WTC11 (cell line): ENCODE measurements at regions not wholly inside any gene's neighbourhood (a gene's known extent, or its start where the extent isn't known, plus 50 kb on each side); places are given as distances from the start of the nearest gene placed in this dataset.

Experiments used
- ATAC-seq: fragments of 200-7000 bp; cut with Tn5 transposase; 2 replicates; pipeline ENCODE4 v1.10.0; 2021; ENCODE audit warnings: mild to moderate bottlenecking, moderate library complexity
- CTCF ChIA-PET: fragments of 300-600 bp; sonication (Branson Sonifier 250); formaldehyde crosslinking; loops from one replicate; lab custom pipeline; 2021; ENCODE audit warnings: antibody characterized with exemption; lab: Charles Lee
- POLR2A ChIA-PET: fragments of 350-600 bp; sonication (Branson Sonifier 250); formaldehyde crosslinking; loops from one replicate; lab custom pipeline; 2021; ENCODE audit warnings: antibody characterized with exemption; lab: Charles Lee
- DNase-seq: peaks from one replicate; pipeline ENCODE4 v3.0.0; 2021; ENCODE audit warnings: low spot score
- H3K27ac Mint-ChIP-seq: 2 replicates; pipeline ENCODE4 v1.8.0; 2021; ENCODE audit warnings: mixed read lengths
- H3K27me3 Mint-ChIP-seq: 2 replicates; pipeline ENCODE4 v1.8.0; 2021; ENCODE audit warnings: low read depth, mild to moderate bottlenecking, moderate library complexity, mixed read lengths
- H3K36me3 Mint-ChIP-seq: 2 replicates; pipeline ENCODE4 v1.8.0; 2021; ENCODE audit warnings: mixed read lengths
- H3K4me1 Mint-ChIP-seq: 2 replicates; pipeline ENCODE4 v1.8.0; 2022; ENCODE audit warnings: mixed read lengths
- H3K4me3 Mint-ChIP-seq: 2 replicates; pipeline ENCODE4 v1.8.0; 2021; ENCODE audit warnings: mild to moderate bottlenecking, moderate library complexity, mixed read lengths
- H3K9me3 Mint-ChIP-seq: 2 replicates; pipeline ENCODE4 v1.8.0; 2021; ENCODE audit warnings: mixed read lengths
- ATF1 ChIP-seq: sonication (generic); formaldehyde crosslinking; IDR thresholded peaks from 2 replicates; pipeline ENCODE4 v1.8.1; 2023; ENCODE audit warnings: mild to moderate bottlenecking, moderate library complexity, missing genetic modification reagents
- ELF4 ChIP-seq: sonication (generic); formaldehyde crosslinking; IDR thresholded peaks from 2 replicates; pipeline ENCODE4 v1.8.1; 2022; ENCODE audit warnings: low read depth, mild to moderate bottlenecking, moderate library complexity, missing genetic modification reagents
- EMX1 ChIP-seq: fragments of 250-450 bp; sonication (Bioruptor Pico); IDR thresholded peaks from 2 replicates; pipeline ENCODE4 v1.8.0; 2021; ENCODE audit warnings: mild to moderate bottlenecking
- FOXP4 ChIP-seq: sonication (generic); formaldehyde crosslinking; IDR thresholded peaks from 2 replicates; pipeline ENCODE4 v1.8.0; 2022; ENCODE audit warnings: mild to moderate bottlenecking, missing genetic modification reagents
- HMGA2 ChIP-seq: fragments of 250-450 bp; sonication (Bioruptor Pico); IDR thresholded peaks from 2 replicates; pipeline ENCODE4 v1.4.0; 2021; ENCODE audit warnings: mild to moderate bottlenecking, moderate library complexity
- IRF2 ChIP-seq: sonication (generic); formaldehyde crosslinking; IDR thresholded peaks from 2 replicates; pipeline ENCODE4 v1.8.0; 2022; ENCODE audit warnings: low read depth, missing genetic modification reagents, borderline replicate concordance
- JUN ChIP-seq: sonication (generic); formaldehyde crosslinking; IDR thresholded peaks from 2 replicates; pipeline ENCODE4 v1.8.0; 2023; ENCODE audit warnings: mild to moderate bottlenecking, missing genetic modification reagents
- NFE2L1 ChIP-seq: sonication (generic); formaldehyde crosslinking; IDR thresholded peaks from 2 replicates; pipeline ENCODE4 v1.8.1; 2023; ENCODE audit warnings: missing genetic modification reagents
- NR1H2 ChIP-seq: sonication (generic); formaldehyde crosslinking; IDR thresholded peaks from 2 replicates; pipeline ENCODE4 v1.9.0; 2021; ENCODE audit warnings: mild to moderate bottlenecking, moderate library complexity, missing genetic modification reagents
- PREB ChIP-seq: sonication (generic); formaldehyde crosslinking; IDR thresholded peaks from 2 replicates; pipeline ENCODE4 v1.8.1; 2022; ENCODE audit warnings: mild to moderate bottlenecking, missing genetic modification reagents, moderate library complexity, borderline replicate concordance
- RORB ChIP-seq: fragments of 250-450 bp; sonication (Bioruptor Pico); IDR thresholded peaks from 2 replicates; pipeline ENCODE4 v1.9.0; 2021; ENCODE audit warnings: mild to moderate bottlenecking
- SOX15 ChIP-seq: fragments of 250-450 bp; sonication (Bioruptor Pico); IDR thresholded peaks from 2 replicates; pipeline ENCODE4 v1.9.0; 2021; ENCODE audit warnings: mild to moderate bottlenecking
- TEAD4 ChIP-seq: sonication (generic); formaldehyde crosslinking; IDR thresholded peaks from 2 replicates; pipeline ENCODE4 v1.8.0; 2022; ENCODE audit warnings: mild to moderate bottlenecking, missing genetic modification reagents
- TP53 ChIP-seq: sonication (generic); formaldehyde crosslinking; IDR thresholded peaks from 2 replicates; pipeline ENCODE4 v1.8.1; 2023; ENCODE audit warnings: mild to moderate bottlenecking, missing genetic modification reagents
- ZNF121 ChIP-seq: sonication (generic); formaldehyde crosslinking; IDR thresholded peaks from 2 replicates; pipeline ENCODE4 v1.8.0; 2023; ENCODE audit warnings: missing genetic modification reagents
- ZNF219 ChIP-seq: sonication (generic); formaldehyde crosslinking; IDR thresholded peaks from 2 replicates; pipeline ENCODE4 v1.8.0; 2023; ENCODE audit warnings: missing genetic modification reagents, mild to moderate bottlenecking, borderline replicate concordance
- ZNF317 ChIP-seq: sonication (generic); formaldehyde crosslinking; IDR thresholded peaks from 2 replicates; pipeline ENCODE4 v1.8.1; 2023; ENCODE audit warnings: low read depth, mild to moderate bottlenecking, moderate library complexity, missing genetic modification reagents, borderline replicate concordance
- ZNF396 ChIP-seq: fragments of 250-450 bp; sonication (Bioruptor Pico); IDR thresholded peaks from 2 replicates; pipeline ENCODE4 v1.8.0; 2021; ENCODE audit warnings: mild to moderate bottlenecking, moderate library complexity, borderline replicate concordance
- ZNF425 ChIP-seq: fragments of 250-450 bp; sonication (Bioruptor Pico); conservative IDR thresholded peaks from 2 replicates; pipeline ENCODE4 v1.9.0; 2021; ENCODE audit warnings: mild to moderate bottlenecking
- ZNF532 ChIP-seq: fragments of 250-450 bp; sonication (Bioruptor Pico); IDR thresholded peaks from 2 replicates; pipeline ENCODE4 v1.9.0; 2021; ENCODE audit warnings: mild to moderate bottlenecking, borderline replicate concordance
- TF ChIP-seq, protein P1 (sequence below): sonication (generic); formaldehyde crosslinking; IDR thresholded peaks from 2 replicates; pipeline ENCODE4 v1.8.1; 2022; ENCODE audit warnings: missing genetic modification reagents, borderline replicate concordance
- TF ChIP-seq, protein P2 (sequence below): sonication (generic); formaldehyde crosslinking; IDR thresholded peaks from 2 replicates; pipeline ENCODE4 v1.8.0; 2022; ENCODE audit warnings: mild to moderate bottlenecking, missing genetic modification reagents
- TF ChIP-seq, protein P3 (sequence below): fragments of 200-600 bp; IDR thresholded peaks from 2 replicates; pipeline ENCODE4 v1.8.0; 2022; ENCODE audit warnings: antibody characterized with exemption

GRCh38 chr7:16193631-16194030 is 227.7 kb downstream of the CRPPA start (continued):
- no peak for TF ChIP-seq ZNF425 (CRISPR knock-in tag)
- TF ChIP-seq, protein P1, sequence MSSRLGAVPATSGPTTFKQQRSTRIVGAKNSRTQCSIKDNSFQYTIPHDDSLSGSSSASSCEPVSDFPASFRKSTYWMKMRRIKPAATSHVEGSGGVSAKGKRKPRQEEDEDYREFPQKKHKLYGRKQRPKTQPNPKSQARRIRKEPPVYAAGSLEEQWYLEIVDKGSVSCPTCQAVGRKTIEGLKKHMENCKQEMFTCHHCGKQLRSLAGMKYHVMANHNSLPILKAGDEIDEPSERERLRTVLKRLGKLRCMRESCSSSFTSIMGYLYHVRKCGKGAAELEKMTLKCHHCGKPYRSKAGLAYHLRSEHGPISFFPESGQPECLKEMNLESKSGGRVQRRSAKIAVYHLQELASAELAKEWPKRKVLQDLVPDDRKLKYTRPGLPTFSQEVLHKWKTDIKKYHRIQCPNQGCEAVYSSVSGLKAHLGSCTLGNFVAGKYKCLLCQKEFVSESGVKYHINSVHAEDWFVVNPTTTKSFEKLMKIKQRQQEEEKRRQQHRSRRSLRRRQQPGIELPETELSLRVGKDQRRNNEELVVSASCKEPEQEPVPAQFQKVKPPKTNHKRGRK = no peak
- no peak for TF ChIP-seq HMGA2 (CRISPR knock-in tag)
- TF ChIP-seq ZNF219 (CRISPR knock-in tag) = no peak
- no peak for TF ChIP-seq ELF4 (CRISPR knock-in tag)
- TF ChIP-seq PREB (CRISPR knock-in tag) = no peak
- no peak for TF ChIP-seq SOX15 (CRISPR knock-in tag)
- TF ChIP-seq NR1H2 = no peak
- no peak for TF ChIP-seq IRF2 (CRISPR knock-in tag)
- no peak for TF ChIP-seq ZNF317 (CRISPR knock-in tag)
- TF ChIP-seq, protein P2, sequence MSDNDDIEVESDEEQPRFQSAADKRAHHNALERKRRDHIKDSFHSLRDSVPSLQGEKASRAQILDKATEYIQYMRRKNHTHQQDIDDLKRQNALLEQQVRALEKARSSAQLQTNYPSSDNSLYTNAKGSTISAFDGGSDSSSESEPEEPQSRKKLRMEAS (CRISPR knock-in tag) = no peak
- TF ChIP-seq ATF1 = no peak
- no peak for TF ChIP-seq NFE2L1
- no peak for TF ChIP-seq ZNF532

DNA sequence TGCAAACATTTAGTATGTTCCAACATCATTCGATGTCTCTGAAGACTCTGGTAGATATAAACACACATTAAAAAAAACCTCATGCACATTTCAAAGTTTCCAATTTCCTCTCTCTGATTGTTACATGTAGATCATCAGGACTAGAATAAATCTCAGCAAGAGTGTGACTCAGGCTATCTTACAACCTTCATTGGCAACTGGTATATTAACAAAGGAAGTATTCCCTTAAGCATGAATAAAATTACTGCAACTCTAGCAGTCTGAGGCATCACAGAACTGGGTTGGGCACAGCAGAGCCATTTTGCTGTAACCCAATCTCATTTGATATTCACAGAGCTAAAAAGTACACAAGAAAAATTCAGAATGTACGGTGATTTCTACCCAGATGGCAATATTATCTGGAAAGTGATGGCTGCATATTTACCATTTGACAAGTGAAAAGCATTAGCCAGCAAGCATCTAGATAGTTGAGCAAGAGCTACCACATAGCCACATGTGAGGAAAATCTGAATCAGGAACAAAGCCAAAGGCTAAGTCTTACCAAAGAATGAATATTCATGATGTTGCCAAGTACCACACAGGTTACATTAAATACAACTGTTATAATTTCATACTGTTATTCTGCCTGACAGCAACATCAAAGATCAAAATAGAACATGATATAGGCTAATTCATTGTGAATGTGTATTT is 232.2 kb downstream of the CRPPA start:
- Mint-ChIP-seq H3K4me3 (no peak overlapping the region), H3K27ac (no peak overlapping the region), H3K36me3 (no peaks in the 10 kb centered on the region), H3K4me1 (peaks cover 5% of the 10 kb centered on the region), H3K9me3 (0 out of 2 replicates have a peak, but pooled peaks cover 8% of the 10 kb centered on the region), H3K27me3 (no peaks in the 10 kb centered on the region)
- DNase-seq (no peak), ATAC-seq (no peak)
- POLR2A ChIA-PET = no interaction called here
- CTCF ChIA-PET = no interaction called here
- TF ChIP-seq ELF4 (CRISPR knock-in tag) = no peak
- no peak for TF ChIP-seq FOXP4 (CRISPR knock-in tag)
- TF ChIP-seq PREB (CRISPR knock-in tag) = no peak
- TF ChIP-seq, protein P3, sequence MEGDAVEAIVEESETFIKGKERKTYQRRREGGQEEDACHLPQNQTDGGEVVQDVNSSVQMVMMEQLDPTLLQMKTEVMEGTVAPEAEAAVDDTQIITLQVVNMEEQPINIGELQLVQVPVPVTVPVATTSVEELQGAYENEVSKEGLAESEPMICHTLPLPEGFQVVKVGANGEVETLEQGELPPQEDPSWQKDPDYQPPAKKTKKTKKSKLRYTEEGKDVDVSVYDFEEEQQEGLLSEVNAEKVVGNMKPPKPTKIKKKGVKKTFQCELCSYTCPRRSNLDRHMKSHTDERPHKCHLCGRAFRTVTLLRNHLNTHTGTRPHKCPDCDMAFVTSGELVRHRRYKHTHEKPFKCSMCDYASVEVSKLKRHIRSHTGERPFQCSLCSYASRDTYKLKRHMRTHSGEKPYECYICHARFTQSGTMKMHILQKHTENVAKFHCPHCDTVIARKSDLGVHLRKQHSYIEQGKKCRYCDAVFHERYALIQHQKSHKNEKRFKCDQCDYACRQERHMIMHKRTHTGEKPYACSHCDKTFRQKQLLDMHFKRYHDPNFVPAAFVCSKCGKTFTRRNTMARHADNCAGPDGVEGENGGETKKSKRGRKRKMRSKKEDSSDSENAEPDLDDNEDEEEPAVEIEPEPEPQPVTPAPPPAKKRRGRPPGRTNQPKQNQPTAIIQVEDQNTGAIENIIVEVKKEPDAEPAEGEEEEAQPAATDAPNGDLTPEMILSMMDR = no peak
- no peak for TF ChIP-seq TP53 (CRISPR knock-in tag)
- TF ChIP-seq EMX1 (CRISPR knock-in tag) = no peak
- no peak for TF ChIP-seq RORB (CRISPR knock-in tag)
- TF ChIP-seq ZNF121 (CRISPR knock-in tag) = no peak
- no peak for TF ChIP-seq ZNF396 (CRISPR knock-in tag)
- no peak for TF ChIP-seq TEAD4 (CRISPR knock-in tag)
- TF ChIP-seq JUN (CRISPR knock-in tag) = no peak
